Activated CD4-positive, alpha-beta memory T cell treated with anti-CD3 and anti-CD28 coated beads for 36 hours (primary cell): ENCODE measurements at regions not wholly inside any gene's neighbourhood (a gene's known extent, or its start where the extent isn't known, plus 50 kb on each side); places are given as distances from the start of the nearest gene placed in this dataset.
"Not testable (repeated sequence)": the region's sequence is repeated elsewhere in the genome, so short reads cannot be mapped to it uniquely, and the experiment has no call there.

Experiments
- CTCF ChIA-PET: fragments of 350-600 bp; sonication (Branson Sonifier 250); formaldehyde crosslinking; loops from one replicate; lab custom pipeline; 2021; ENCODE audit warnings: antibody characterized with exemption, inconsistent platforms; lab: Charles Lee
- POLR2A ChIA-PET: fragments of 350-600 bp; sonication (Branson Sonifier 250); formaldehyde crosslinking; loops from one replicate; lab custom pipeline; 2021; ENCODE audit warnings: antibody characterized with exemption; lab: Charles Lee
- DNase-seq: peaks from one replicate; pipeline ENCODE4 v3.0.0-alpha.2; 2020
- H3K27ac Mint-ChIP-seq: one replicate; pipeline ENCODE4 v1.8.0; 2021; ENCODE audit warnings: mixed read lengths
- H3K27me3 Mint-ChIP-seq: one replicate; pipeline ENCODE4 v1.8.0; 2021; ENCODE audit warnings: mixed read lengths
- H3K36me3 Mint-ChIP-seq: one replicate; pipeline ENCODE4 v1.8.0; 2021; ENCODE audit warnings: mixed read lengths
- H3K4me1 Mint-ChIP-seq: one replicate; pipeline ENCODE4 v1.8.0; 2021; ENCODE audit warnings: low read depth, mixed read lengths
- H3K4me3 Mint-ChIP-seq: one replicate; pipeline ENCODE4 v1.8.0; 2021; ENCODE audit warnings: mild to moderate bottlenecking, mixed read lengths
- H3K9me3 Mint-ChIP-seq: one replicate; pipeline ENCODE4 v1.8.0; 2021; ENCODE audit warnings: mixed read lengths
- intact Hi-C: fragments of 100-400 bp; cut with micrococcal nuclease; formaldehyde crosslinking; loops from one replicate; pipeline ENCODE4 v1.15.1; 2023

GRCh38 chr12:60191676-60192359 lies 596.0 kb downstream of the SLC16A7 start:
- intact Hi-C loops: no loop called here
- no peaks in the 10 kb centered on the region for H3K4me1 Mint-ChIP-seq
- no peaks in the 10 kb centered on the region for H3K36me3 Mint-ChIP-seq
- no peak overlapping the region for H3K27ac Mint-ChIP-seq
- POLR2A ChIA-PET: no interaction called here
- peaks cover 2% of the 10 kb centered on the region for H3K9me3 Mint-ChIP-seq
- H3K27me3 Mint-ChIP-seq: no peaks in the 10 kb centered on the region
- CTCF ChIA-PET: no interaction called here
- H3K4me3 Mint-ChIP-seq: no peak overlapping the region
- DNase-seq: no peak

DNA sequence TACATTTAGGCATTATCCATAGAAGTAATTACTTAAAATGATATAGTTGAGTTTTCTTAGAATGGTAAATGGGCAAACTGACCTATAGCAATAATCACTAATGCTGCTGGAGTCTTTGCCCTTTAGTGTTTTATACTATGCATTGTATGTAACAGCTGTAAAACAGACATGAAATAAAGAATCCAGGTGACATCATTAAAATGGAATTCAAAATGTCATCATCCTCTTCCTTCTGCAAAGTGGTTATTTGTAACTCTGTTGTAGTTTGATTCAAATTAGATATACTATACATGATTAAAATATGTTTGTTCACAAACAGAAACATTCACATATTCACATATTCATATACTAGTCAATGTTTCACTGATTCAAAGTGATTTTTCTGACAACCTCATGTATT lies 598.8 kb downstream of the SLC16A7 start:
- DNase-seq: no peak
- intact Hi-C loops: no loop called here
- no peak overlapping the region for H3K27ac Mint-ChIP-seq
- H3K9me3 Mint-ChIP-seq: no peaks in the 10 kb centered on the region
- no peaks in the 10 kb centered on the region for H3K4me1 Mint-ChIP-seq
- no peaks in the 10 kb centered on the region for H3K27me3 Mint-ChIP-seq
- ChIA-PET CTCF (no interaction called here), POLR2A (no interaction called here)
- H3K36me3 Mint-ChIP-seq: no peaks in the 10 kb centered on the region
- H3K4me3 Mint-ChIP-seq: no peak overlapping the region

GRCh38 chr12:60195483-60195882 lies 599.7 kb downstream of the SLC16A7 start:
- Mint-ChIP-seq H3K4me3 (no peak overlapping the region), H3K27me3 (no peaks in the 10 kb centered on the region), H3K27ac (no peak overlapping the region), H3K4me1 (no peaks in the 10 kb centered on the region), H3K36me3 (no peaks in the 10 kb centered on the region), H3K9me3 (no peaks in the 10 kb centered on the region)
- ChIA-PET CTCF (interaction anchor here (0.6 kb wide), 1 partner anchor 1574 kb away, joined by 3 read pairs; no protein-coding TSS in a partner anchor), POLR2A (no interaction called here)
- intact Hi-C loops: no loop called here
- no peak for DNase-seq

- ChIA-PET CTCF (no interaction called here), POLR2A (no interaction called here)
- intact Hi-C loops: no loop called here
- Mint-ChIP-seq H3K27ac (no peak overlapping the region), H3K27me3 (no peaks in the 10 kb centered on the region), H3K4me3 (no peak overlapping the region), H3K9me3 (no peaks in the 10 kb centered on the region), H3K4me1 (no peaks in the 10 kb centered on the region), H3K36me3 (no peaks in the 10 kb centered on the region)
- no peak for DNase-seq
These were observed 600.5 kb downstream of the SLC16A7 start for GRCh38 chr12:60196366-60196765.

GRCh38 chr12:60197589-60197988 lies 601.8 kb downstream of the SLC16A7 start:
- Mint-ChIP-seq H3K27me3 (no peaks in the 10 kb centered on the region), H3K4me1 (no peaks in the 10 kb centered on the region), H3K9me3 (no peaks in the 10 kb centered on the region), H3K27ac (no peak overlapping the region), H3K36me3 (no peaks in the 10 kb centered on the region), H3K4me3 (no peak overlapping the region)
- ChIA-PET POLR2A (no interaction called here), CTCF (no interaction called here)
- DNase-seq: no peak
- intact Hi-C loops: no loop called here

DNA sequence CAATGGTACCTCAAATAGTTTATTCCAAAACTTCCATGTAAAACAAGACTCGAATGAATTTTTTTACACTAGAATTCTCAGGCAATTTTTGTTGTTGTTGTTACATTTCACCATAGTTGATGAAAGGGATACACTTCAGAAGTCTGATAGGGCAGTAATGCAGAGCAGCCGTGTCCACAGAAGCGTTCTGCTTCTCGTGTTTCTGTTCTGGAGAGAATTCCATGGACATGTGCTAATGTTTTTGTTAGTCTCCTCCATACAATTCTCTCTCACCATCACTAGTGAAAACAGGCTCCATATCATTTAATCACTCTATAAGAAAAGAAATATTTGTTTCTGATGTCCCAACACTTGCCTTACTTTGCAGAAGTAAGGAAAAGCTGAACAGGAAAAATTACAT lies 606.1 kb downstream of the SLC16A7 start:
- no peaks in the 10 kb centered on the region for H3K27me3 Mint-ChIP-seq
- H3K4me1 Mint-ChIP-seq: no peaks in the 10 kb centered on the region
- DNase-seq: no peak
- no peak overlapping the region for H3K4me3 Mint-ChIP-seq
- H3K27ac Mint-ChIP-seq: no peak overlapping the region
- no peaks in the 10 kb centered on the region for H3K36me3 Mint-ChIP-seq
- no peaks in the 10 kb centered on the region for H3K9me3 Mint-ChIP-seq
- ChIA-PET POLR2A (no interaction called here), CTCF (no interaction called here)
- intact Hi-C loops: no loop called here

GRCh38 chr12:60205500-60205899 lies 609.7 kb downstream of the SLC16A7 start:
- Mint-ChIP-seq H3K27me3 (no peaks in the 10 kb centered on the region), H3K27ac (no peak overlapping the region), H3K4me1 (no peaks in the 10 kb centered on the region), H3K4me3 (no peak overlapping the region), H3K36me3 (no peaks in the 10 kb centered on the region), H3K9me3 (no peaks in the 10 kb centered on the region)
- no peak for DNase-seq
- POLR2A ChIA-PET: no interaction called here
- CTCF ChIA-PET: no interaction called here
- intact Hi-C loops: no loop called here

DNA sequence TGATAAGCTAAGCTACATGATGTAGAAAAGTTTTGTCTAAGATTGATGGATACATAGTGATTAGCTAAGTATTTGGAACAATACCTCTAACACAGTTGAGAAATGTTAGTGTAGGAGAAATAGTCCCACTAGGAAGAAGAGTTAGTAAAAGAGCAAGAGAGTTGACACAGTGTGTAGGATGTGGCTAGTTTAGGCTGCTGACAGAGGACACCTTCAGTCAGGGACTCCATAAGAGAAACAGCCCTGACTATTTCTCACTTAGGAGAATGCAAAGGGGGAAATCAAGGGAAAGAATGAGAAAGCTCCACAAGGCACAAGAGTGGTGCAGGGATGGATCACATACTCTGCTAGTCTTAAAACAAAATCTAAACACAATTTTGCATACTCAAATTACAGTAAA lies 613.7 kb downstream of the SLC16A7 start:
- no peak overlapping the region for H3K4me3 Mint-ChIP-seq
- H3K27me3 Mint-ChIP-seq: no peaks in the 10 kb centered on the region
- ChIA-PET POLR2A (no interaction called here), CTCF (no interaction called here)
- no peak overlapping the region for H3K27ac Mint-ChIP-seq
- intact Hi-C loops: no loop called here
- peaks cover 24% of the 10 kb centered on the region for H3K9me3 Mint-ChIP-seq
- DNase-seq: no peak
- H3K4me1 Mint-ChIP-seq: no peaks in the 10 kb centered on the region
- no peaks in the 10 kb centered on the region for H3K36me3 Mint-ChIP-seq

DNA sequence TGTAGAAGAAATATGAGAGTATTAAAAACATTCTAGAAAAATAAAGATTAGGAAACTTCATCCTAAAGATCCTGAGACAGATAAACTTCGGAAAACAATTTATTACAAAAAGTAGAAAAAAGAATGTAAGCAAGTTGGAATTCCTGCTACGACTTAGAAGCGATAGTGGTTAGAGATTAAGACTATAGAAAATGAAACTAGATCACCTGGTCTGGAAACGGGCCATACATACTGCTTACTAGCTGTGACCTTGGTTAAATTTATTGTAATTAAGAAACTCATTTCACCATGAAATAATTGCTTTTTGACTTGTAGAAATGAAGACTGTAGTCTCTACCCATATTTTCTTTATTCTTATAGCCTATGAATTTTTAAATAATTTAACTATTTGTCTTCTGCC lies 614.1 kb downstream of the SLC16A7 start:
- Mint-ChIP-seq H3K4me3 (no peak overlapping the region), H3K36me3 (no peaks in the 10 kb centered on the region), H3K9me3 (peaks cover 26% of the 10 kb centered on the region), H3K27me3 (no peaks in the 10 kb centered on the region), H3K27ac (no peak overlapping the region), H3K4me1 (no peaks in the 10 kb centered on the region)
- POLR2A ChIA-PET: no interaction called here
- CTCF ChIA-PET: no interaction called here
- no peak for DNase-seq
- intact Hi-C loops: no loop called here

DNA sequence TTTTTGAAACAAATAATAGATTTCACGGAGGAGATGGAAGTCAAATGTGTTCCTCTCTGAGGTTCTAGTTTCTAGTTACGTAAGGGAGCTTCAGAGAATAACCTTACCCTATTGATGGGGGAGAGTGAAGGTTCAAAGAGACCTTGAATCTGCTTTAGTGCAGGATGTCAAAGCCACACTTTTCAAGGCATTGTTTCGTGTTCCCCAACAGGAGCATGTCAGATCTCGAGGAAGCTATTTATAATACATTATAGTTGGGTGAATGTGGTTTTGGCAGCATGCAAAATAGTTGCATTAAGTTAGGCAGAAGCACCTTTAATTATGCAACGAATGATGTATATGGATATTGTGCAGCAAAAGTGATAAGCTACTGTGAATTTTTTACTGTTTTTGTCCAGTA lies 614.9 kb downstream of the SLC16A7 start:
- intact Hi-C loops: no loop called here
- POLR2A ChIA-PET: no interaction called here
- H3K4me1 Mint-ChIP-seq: no peaks in the 10 kb centered on the region
- no peaks in the 10 kb centered on the region for H3K36me3 Mint-ChIP-seq
- CTCF ChIA-PET: no interaction called here
- H3K27me3 Mint-ChIP-seq: no peaks in the 10 kb centered on the region
- DNase-seq: no peak
- H3K9me3 Mint-ChIP-seq: peaks cover 31% of the 10 kb centered on the region
- no peak overlapping the region for H3K27ac Mint-ChIP-seq
- no peak overlapping the region for H3K4me3 Mint-ChIP-seq

DNA sequence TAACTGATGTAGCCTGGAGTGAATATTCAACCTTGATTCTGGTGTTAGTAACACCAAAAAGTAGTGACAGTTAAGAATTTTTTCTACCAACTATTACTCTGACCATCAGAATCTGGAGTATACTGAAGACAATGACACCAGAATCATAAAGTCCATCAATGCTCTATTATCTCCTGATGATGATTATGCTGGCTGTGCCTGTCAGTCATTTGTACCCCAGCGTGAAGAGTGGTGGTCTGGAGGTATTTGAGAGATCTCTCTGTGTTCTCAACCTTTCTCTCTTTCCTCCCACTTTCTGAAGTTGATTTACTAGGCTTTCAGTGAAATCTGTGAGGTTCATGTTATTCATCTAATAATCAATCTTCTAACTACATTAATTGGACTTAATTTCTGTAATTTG lies 615.4 kb downstream of the SLC16A7 start:
- no peak overlapping the region for H3K27ac Mint-ChIP-seq
- no peaks in the 10 kb centered on the region for H3K36me3 Mint-ChIP-seq
- no peaks in the 10 kb centered on the region for H3K27me3 Mint-ChIP-seq
- CTCF ChIA-PET: no interaction called here
- no peak overlapping the region for H3K4me3 Mint-ChIP-seq
- no peaks in the 10 kb centered on the region for H3K4me1 Mint-ChIP-seq
- peaks cover 31% of the 10 kb centered on the region for H3K9me3 Mint-ChIP-seq
- POLR2A ChIA-PET: no interaction called here
- no peak for DNase-seq
- intact Hi-C loops: no loop called here

GRCh38 chr12:60212159-60213000 lies 616.6 kb downstream of the SLC16A7 start:
- Mint-ChIP-seq H3K9me3 (peaks cover 31% of the 10 kb centered on the region), H3K36me3 (no peaks in the 10 kb centered on the region), H3K27ac (no peak overlapping the region), H3K27me3 (no peaks in the 10 kb centered on the region), H3K4me1 (no peaks in the 10 kb centered on the region), H3K4me3 (no peak overlapping the region)
- ChIA-PET POLR2A (interaction anchor here (0.6 kb wide), 1 partner anchor 1993 kb away, joined by 3 read pairs; no protein-coding TSS in a partner anchor), CTCF (no interaction called here)
- no peak for DNase-seq
- intact Hi-C loops: no loop called here

DNA sequence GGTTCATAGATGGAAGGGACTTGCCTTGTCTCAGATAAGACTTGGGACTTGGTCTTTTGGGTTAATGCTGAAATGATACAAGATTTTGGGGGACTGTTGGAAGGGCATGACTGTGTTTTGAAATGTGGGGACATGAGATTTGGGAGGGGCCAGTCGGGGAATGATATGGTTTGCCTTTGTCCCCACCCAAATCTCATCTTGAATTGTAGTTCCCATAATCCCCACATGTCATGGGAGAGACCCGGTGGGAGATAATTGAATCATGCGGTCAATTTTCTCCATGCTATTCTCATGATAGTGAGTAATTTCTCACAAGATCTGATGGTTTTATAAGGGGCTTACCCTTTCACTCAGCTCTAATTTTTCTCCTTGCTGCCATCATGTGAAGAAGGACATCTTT lies 617.4 kb downstream of the SLC16A7 start:
- H3K9me3 Mint-ChIP-seq: peaks cover 31% of the 10 kb centered on the region
- POLR2A ChIA-PET, H3K4me3 Mint-ChIP-seq, H3K4me1 Mint-ChIP-seq, H3K27ac Mint-ChIP-seq, H3K27me3 Mint-ChIP-seq, intact Hi-C loops, CTCF ChIA-PET, H3K36me3 Mint-ChIP-seq, DNase-seq: not testable (repeated sequence)
